ENCODE measurements at regions not wholly inside any gene's neighbourhood (a gene's known extent, or its start where the extent isn't known, plus 50 kb on each side); places are given as distances from the start of the nearest gene placed in this dataset.
"Not testable (repeated sequence)": the region's sequence is repeated elsewhere in the genome, so short reads cannot be mapped to it uniquely, and the experiment has no call there.

DNA sequence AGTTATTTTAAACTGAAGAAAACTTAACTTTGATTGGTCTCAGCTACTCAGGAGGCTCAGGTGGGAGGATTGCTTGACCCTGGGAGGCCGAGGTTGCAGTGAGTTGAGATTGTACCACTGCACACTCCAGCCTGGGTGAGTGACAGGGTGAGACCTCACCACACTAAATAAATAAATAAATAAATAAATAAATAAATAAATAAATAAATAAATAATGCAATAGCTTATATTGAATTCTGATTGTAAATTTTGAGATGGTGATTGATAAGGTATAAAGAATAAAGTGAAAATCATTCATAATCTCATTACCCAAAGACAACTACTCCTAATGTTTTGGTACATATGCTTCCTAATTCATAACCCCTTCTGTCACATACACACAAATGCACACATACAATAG lies 58.1 kb downstream of the TUBA3C start:
- no peak for DNase-seq (ENCODE audit: low read depth in 2 of 2)

- DNase-seq (ENCODE audit: low read depth in 2 of 2) = no peak
These were observed 63.5 kb downstream of the TUBA3C start for GRCh38 chr13:19117913-19118739.

- not testable (repeated sequence) for DNase-seq (ENCODE audit: low read depth in 2 of 2)
These were observed 72.4 kb downstream of the TUBA3C start for GRCh38 chr13:19109225-19109624.

GRCh38 chr13:19103140-19103539 lies 78.5 kb downstream of the TUBA3C start:
- no peak for DNase-seq (ENCODE audit: low read depth in 2 of 2)

GRCh38 chr13:19093369-19093768 lies 88.3 kb downstream of the TUBA3C start:
- no peak for DNase-seq (ENCODE audit: low read depth in 2 of 2)

DNA sequence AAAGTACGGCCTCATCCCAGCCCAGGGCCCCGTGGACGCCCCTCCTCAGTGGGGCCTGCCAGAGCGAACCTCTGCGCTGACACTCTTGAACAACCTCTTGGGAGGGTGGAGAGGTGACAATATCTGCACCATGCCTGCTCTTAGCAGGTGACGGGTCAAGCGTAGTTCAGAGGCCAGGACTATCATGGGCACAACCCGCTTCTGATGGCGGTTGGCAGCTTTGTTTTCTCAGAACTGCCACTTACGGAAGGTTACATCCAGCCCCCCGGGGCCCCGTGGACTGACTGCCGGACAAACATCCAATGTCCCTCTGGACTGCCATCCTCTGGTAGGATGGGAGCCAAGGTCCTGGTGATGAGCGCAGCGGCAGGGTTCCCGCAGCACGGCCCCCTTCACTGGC lies 91.1 kb downstream of the TUBA3C start:
- no peak for DNase-seq (ENCODE audit: low read depth in 2 of 2)

GRCh38 chr13:19089315-19089714 lies 92.3 kb downstream of the TUBA3C start:
- DNase-seq (ENCODE audit: low read depth in 2 of 2) = no peak

DNA sequence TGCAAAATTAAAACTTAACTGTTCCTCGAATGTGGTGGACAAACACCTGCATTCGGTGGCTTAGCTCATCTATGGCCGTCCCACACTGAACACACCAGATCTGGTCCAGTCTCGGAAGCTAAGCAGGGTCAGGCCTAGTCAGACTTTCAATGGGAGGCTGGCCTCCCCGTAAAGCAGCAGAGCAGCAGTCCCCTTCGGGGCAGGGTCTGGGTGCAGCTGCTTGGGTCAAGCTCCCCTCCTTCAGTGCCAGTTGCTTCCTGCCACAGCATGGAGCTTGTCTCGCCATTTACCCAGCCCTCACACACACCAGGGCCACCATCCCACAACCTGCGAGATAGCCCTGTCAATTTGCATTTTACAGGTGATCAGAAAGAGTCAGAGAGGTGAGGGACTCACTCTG lies 93.2 kb downstream of the TUBA3C start:
- no peak for DNase-seq (ENCODE audit: low read depth in 2 of 2)

DNA sequence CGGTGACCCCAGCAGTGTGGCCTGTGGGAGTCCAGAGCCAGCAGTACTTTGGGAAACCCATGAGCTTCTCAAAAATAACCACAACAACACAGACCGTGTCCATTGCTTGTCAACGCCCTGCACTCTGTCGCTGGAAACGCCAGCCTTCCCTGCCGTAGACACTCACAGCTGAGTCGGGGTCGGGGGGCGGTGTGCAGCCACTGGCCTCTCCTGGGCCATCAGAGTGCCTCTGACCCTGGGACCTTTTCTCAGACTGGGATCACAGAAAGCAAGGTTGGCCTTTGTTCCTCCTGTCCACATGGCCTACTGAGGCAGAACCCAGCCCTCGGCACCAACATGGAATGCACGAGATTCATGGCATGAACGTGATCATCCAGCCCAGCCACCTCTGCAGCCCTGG lies 95.7 kb downstream of the TUBA3C start:
- no peak for DNase-seq (ENCODE audit: low read depth in 2 of 2)

- DNase-seq (ENCODE audit: low read depth in 2 of 2) = no peak
These were observed 96.4 kb downstream of the TUBA3C start for GRCh38 chr13:19085258-19085657.

- no peak for DNase-seq (ENCODE audit: low read depth in 2 of 2)
These were observed 98.3 kb downstream of the TUBA3C start for GRCh38 chr13:19083340-19083739.

- no peak for DNase-seq (ENCODE audit: low read depth in 2 of 2)
These were observed 106.2 kb downstream of the TUBA3C start for GRCh38 chr13:19075418-19075817.

GRCh38 chr13:19074519-19074918 lies 107.1 kb downstream of the TUBA3C start:
- DNase-seq (ENCODE audit: low read depth in 2 of 2) = no peak

GRCh38 chr13:19074106-19074505 lies 107.5 kb downstream of the TUBA3C start:
- not testable (repeated sequence) for DNase-seq (ENCODE audit: low read depth in 2 of 2)

GRCh38 chr13:19072956-19073706 lies 108.5 kb downstream of the TUBA3C start:
- DNase-seq (ENCODE audit: low read depth in 2 of 2) = not testable (repeated sequence)

DNA sequence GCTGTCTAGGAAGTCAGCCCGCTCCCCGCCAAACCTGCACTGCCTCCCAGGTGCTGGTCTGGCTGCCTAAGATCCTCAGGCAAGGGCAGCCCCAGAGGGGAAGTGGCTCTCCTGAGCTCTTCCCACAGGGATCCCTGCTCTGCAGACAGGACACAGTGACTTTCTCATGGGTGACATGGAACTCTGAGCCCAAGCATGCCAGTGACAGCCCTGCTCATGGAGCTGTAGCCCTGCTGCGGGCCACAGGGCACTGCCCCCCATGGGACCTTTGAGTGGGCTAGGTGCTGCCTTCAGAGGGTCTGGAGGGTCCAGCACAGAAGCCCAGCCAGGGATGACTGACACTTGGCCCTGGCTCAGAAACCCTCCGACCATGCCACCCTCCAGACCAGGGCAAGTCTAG lies 109.1 kb downstream of the TUBA3C start:
- DNase-seq (ENCODE audit: low read depth in 2 of 2) = no peak

GRCh38 chr13:19071161-19071936 lies 110.3 kb downstream of the TUBA3C start:
- DNase-seq (ENCODE audit: low read depth in 2 of 2) = no peak

- DNase-seq (ENCODE audit: low read depth in 2 of 2) = no peak
These were observed 111.3 kb downstream of the TUBA3C start for GRCh38 chr13:19070398-19070735.

DNA sequence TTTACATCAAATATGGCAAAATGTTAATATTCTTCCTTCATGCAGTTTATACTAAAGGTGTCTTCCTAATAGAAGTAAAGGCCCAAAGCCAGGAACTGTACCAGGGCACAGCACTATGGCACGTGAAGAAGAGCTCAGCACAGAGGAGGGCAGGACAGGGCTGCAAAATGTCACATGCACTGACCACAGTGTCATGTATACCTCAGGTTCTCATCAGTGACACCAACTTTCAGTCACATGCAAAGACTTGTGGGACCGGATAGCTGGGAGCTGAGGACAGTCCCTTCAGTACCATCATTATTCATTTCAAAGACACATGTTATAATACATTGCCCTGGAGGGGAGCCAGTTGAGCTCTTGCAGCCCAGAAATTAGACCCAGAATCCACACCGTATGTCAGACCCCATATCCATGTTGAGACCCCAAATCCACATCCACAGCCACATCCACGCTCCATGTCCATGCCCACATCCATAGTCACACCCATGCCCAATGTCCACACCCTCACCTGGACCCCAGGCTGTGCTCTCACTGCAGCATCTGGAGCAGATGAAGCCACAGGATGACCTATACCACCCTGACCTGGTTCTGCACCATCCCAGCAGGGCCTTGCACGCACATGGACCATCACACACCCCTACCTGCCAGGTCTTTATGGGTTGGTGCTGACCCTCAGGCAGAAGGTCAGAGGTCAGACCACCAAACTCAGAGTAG lies 111.8 kb downstream of the TUBA3C start:
- DNase-seq (ENCODE audit: low read depth in 2 of 2) = no peak

- DNase-seq (ENCODE audit: low read depth in 2 of 2) = no peak
These were observed 112.9 kb downstream of the TUBA3C start for GRCh38 chr13:19068691-19069090.

DNA sequence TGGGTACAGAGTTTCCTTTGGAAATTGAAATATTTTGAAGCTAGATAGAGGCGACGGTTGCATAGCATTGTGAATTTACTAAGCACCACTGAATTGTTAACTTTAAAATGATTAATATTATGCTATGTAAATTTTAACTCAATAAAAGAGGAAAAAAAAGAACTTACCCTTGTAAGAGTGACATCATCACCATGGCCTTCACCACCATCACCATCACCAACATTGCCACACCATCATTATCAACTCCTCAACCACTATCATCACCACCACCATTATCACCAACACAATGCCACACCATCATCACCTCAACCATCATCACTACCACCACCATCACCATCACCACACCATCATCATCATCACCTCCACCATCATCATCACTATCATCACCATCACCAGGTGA lies 113.9 kb downstream of the TUBA3C start:
- DNase-seq (ENCODE audit: low read depth in 2 of 2) = no peak

DNA sequence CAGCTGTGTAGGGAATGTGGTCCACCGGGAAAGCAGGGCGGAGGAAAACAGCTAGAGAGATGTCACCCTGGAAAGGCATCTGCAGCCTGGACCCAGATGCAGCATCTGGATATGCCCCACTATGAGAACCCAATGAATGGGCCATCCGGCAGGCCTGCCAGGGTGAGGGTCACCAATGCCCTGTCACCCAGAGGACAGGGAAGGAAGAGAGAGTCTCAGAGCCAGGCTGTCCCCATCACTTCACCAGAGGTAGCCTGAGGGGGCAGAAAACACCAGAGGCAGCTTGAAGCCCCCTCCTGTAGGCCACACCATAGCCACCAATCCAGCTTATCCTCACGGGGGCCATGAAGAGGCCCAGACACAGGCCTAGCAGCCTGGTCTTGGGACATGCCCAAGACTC lies 118.8 kb downstream of the TUBA3C start:
- no peak for DNase-seq (ENCODE audit: low read depth in 2 of 2)

All from stimulated activated CD4-positive, alpha-beta T cell treated with anti-CD3 and anti-CD28 coated beads, Interleukin-1b, Interleukin-23, amount 100 ng/mL, for 4 hours (primary cell).